OCI-LY1 (cell line): ENCODE measurements at regions not wholly inside any gene's neighbourhood (a gene's known extent, or its start where the extent isn't known, plus 50 kb on each side); places are given as distances from the start of the nearest gene placed in this dataset.

ENCODE experiments used
- EZH2 ChIP-seq: fragments of 200-600 bp; sonication (generic), shearing (Covaris generic); IDR thresholded peaks from 2 replicates; pipeline ENCODE4 v1.8.0; 2017; ENCODE audit warnings: borderline replicate concordance, mixed run types, mild to moderate bottlenecking, antibody characterized with exemption, low read length, moderate library complexity, mixed read lengths
- TF ChIP-seq, protein P1 (sequence below): fragments of 200-600 bp; sonication (generic), shearing (Covaris generic); IDR thresholded peaks from 2 replicates; pipeline ENCODE4 v1.5.1; 2017; ENCODE audit warnings: mild to moderate bottlenecking, antibody characterized with exemption, low read length, moderate library complexity, mixed read lengths

DNA sequence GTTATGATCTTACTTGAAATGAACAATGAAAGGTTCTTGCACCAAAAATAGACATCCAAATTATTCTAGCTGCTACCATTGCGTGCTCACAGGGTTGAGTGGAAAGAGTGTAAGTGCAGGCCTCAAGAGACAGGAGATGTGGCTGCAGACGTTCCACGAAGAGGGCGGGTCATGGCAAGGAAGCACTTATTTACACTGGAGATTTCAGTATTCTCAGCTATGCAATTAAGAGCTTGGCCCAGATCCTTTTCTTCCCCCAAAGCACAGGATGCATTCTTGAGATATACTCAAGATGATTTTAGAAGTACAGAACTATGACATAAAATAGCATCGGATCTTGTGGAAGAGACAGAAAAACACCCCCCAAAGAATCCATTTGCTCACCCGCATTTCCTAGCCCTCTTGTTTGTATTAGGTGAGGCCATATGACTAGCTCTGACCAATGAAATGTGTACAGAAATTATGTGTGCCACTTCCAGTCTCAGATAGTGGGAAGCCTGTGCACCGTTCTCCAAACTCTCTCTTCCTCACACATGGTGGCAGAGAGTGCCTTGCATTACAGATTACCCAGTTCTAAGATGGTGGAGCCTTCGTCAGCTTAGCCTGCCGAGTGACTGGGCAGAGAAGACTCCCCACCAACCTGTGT, 261.4 kb downstream of the TTC8 start:
- no peak for TF ChIP-seq EZH2
- TF ChIP-seq, protein P1, sequence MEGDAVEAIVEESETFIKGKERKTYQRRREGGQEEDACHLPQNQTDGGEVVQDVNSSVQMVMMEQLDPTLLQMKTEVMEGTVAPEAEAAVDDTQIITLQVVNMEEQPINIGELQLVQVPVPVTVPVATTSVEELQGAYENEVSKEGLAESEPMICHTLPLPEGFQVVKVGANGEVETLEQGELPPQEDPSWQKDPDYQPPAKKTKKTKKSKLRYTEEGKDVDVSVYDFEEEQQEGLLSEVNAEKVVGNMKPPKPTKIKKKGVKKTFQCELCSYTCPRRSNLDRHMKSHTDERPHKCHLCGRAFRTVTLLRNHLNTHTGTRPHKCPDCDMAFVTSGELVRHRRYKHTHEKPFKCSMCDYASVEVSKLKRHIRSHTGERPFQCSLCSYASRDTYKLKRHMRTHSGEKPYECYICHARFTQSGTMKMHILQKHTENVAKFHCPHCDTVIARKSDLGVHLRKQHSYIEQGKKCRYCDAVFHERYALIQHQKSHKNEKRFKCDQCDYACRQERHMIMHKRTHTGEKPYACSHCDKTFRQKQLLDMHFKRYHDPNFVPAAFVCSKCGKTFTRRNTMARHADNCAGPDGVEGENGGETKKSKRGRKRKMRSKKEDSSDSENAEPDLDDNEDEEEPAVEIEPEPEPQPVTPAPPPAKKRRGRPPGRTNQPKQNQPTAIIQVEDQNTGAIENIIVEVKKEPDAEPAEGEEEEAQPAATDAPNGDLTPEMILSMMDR, result no peak
